ENCODE measurements at regions not wholly inside any gene's neighbourhood (a gene's known extent, or its start where the extent isn't known, plus 50 kb on each side); places are given as distances from the start of the nearest gene placed in this dataset.
A peak's percentile ranks its signal among the peaks of the same experiment; 100 is the strongest.

GRCh38 chr15:85329561-85330422, 50.6 kb upstream of the AKAP13 start:
- TF ChIP-seq CTCF (IDR thresholded peaks at IDR 0.05; ENCODE audit: low read depth, low read length) (no peak), MAX (IDR thresholded peaks at IDR 0.05; ENCODE audit: low read depth, low read length) (peak; percentile 82)
